Ramos (cell line): ENCODE measurements at regions not wholly inside any gene's neighbourhood (a gene's known extent, or its start where the extent isn't known, plus 50 kb on each side); places are given as distances from the start of the nearest gene placed in this dataset.

Source experiments
- in situ Hi-C: fragments of 300-500 bp; cut with MboI; formaldehyde crosslinking; loops from one replicate; pipeline ENCODE4 v1.14.3; 2022; ENCODE audit warnings: low sequenced_read_pairs; ENCODE audit not compliant: unreplicated experiment

- in situ Hi-C loops: loop anchor here (25.0 kb wide), 1 partner anchor 568 kb away; no protein-coding TSS in a partner anchor
These were observed 96.9 kb downstream of the SYNE3 start for GRCh38 chr14:95419569-95419968.

- in situ Hi-C loops: loop anchor here (25.0 kb wide), 1 partner anchor 568 kb away; no protein-coding TSS in a partner anchor
These were observed 97.6 kb downstream of the SYNE3 start for GRCh38 chr14:95418858-95419257.

- in situ Hi-C loops: loop anchor here (25.0 kb wide), 1 partner anchor 570 kb away; no protein-coding TSS in a partner anchor
These were observed 97.8 kb upstream of the CLMN start for GRCh38 chr14:95417492-95417891.

GRCh38 chr14:95415993-95416392 is 96.3 kb upstream of the CLMN start:
- in situ Hi-C loops: loop anchor here (25.0 kb wide), 1 partner anchor 571 kb away; no protein-coding TSS in a partner anchor

- in situ Hi-C loops: loop anchor here (25.0 kb wide), 1 partner anchor 574 kb away; no protein-coding TSS in a partner anchor
These were observed 93.8 kb upstream of the CLMN start for GRCh38 chr14:95413289-95414215.

- in situ Hi-C loops: loop anchor here (25.0 kb wide), 1 partner anchor 576 kb away; no protein-coding TSS in a partner anchor
These were observed 91.1 kb upstream of the CLMN start for GRCh38 chr14:95410838-95411237.

DNA sequence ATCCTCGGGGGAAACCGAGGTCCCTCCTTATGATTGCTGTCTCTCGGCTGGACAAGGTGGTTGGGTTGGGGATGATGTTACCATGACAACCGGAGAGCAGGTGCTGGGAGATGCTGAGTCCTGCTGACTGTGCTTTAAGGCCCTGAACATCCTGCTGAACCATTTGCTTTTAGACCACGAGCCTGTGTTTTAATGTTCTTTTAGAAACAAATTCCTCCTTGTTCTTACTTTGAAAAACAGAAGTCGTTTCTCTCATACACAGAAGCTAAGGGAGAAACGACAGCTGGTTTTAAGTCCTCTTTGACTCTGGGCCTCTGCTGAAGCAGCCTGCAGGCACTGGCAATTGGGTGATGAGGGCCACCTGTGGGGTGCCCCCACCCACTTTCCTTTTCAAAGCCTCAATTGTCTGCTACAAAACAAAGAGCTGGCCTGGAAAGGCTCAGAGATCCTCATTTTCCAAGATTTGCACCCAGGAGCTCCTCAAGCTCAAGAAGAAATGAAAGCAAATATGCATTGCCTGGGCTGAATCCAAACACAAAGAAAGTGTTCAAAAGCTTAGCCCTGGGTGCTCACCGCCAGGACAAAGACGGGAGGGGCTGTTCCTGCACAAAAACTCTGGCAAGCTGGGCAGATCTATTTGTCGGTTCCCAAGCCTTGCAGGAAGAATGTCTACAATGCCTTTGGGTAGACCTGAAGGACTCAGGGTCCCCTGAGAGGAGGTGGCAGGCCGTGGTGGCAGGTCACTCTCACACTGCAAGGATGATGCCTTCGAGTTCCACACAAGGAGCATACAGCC is 90.0 kb upstream of the CLMN start:
- in situ Hi-C loops: loop anchor here (25.0 kb wide), 1 partner anchor 578 kb away; no protein-coding TSS in a partner anchor

DNA sequence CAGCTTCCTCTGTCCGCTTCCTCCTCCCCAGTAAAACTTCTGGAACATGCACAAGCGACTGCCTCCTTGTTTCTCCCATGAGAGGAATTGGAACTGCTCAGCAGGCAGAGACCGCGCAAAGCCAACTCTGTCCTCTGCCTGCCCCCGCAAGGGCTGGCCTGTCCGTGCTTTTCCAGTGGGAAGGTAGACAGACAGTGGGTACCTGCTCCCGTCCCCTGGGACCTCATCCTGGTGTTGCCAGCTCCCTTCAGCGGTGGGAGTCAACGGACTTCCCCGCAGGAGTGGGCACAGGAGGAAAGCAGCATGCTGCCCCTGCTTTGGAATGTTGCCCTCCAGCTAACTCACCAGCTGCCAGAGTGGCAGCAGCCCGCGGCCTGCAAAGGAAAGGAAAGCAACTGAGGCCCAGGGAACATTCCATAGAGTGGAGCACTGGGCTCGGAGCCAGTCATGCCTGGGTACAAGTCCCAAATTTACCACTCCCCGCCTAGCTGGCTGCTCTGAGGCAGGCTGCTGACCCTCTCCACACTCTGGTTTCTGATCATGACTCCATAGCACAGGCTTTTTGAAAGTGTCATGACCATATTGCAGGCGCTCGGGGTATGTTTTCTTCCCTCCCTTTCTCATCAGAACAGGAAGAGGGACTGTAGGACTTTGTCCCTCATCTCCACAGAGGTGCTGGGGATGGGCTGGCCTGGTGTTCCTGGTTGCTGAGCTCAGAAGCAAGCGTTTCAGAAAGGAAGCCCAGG is 89.2 kb upstream of the CLMN start:
- in situ Hi-C loops: loop anchor here (25.0 kb wide), 1 partner anchor 578 kb away; no protein-coding TSS in a partner anchor

DNA sequence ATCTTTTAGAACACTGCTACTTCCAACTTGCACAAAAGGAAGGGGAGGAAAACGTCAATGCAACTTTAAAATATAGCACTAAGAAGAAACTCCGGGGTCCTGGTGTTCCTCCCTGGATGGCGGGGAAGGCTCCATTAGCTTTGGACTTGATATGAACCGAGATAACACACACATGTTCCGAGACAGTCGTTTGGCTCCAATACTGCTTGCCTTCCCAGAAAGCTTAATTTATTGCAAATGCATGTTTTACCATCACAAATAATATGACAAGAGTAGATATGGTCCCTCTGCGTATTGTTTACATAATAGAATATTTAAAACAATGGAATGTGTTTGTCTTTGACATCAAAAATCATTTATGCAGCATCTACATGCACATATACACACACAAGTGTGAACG is 87.6 kb upstream of the CLMN start:
- in situ Hi-C loops: loop anchor here (25.0 kb wide), 1 partner anchor 580 kb away; no protein-coding TSS in a partner anchor

- in situ Hi-C loops: loop anchor here (25.0 kb wide), 1 partner anchor 580 kb away; no protein-coding TSS in a partner anchor
These were observed 87.1 kb upstream of the CLMN start for GRCh38 chr14:95406756-95407277.

DNA sequence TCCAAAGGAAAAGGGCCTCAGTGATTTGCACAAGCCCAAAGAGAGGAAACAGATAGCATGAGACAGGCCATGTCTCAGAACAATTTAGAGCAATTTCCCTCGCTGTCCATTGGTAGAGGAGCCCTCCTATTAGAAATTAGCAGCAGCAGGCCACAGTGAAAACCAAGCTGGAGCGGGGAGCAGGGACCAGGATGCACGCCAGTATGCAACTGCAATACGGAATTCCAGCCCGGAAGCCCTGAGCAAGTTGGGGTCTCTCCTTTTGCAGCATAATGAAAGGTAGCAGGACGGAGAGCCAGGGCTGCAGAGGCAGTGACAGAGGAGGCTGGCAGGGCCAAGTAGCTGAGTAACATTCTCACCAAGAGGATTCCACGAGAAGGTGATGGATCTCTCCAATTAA is 84.9 kb upstream of the CLMN start:
- in situ Hi-C loops: loop anchor here (25.0 kb wide), 1 partner anchor 583 kb away; no protein-coding TSS in a partner anchor

DNA sequence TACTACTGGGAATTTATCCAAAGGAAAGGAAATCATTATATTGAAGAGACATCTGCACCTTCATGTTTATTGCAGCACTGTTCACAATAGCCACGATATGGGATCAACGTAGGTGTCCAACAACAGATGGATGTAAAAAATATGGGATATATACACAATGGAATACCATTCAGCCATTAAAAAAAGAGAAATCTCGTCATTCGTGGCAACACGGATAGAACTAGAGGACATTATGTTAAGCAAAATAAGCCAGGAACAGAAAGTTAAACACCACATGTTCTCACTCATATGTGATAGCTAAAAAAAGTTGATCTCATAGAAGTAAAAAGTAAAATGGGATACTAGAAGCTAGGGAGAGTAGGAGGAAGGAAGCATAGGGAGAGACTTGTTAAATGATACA is 82.9 kb upstream of the CLMN start:
- in situ Hi-C loops: loop anchor here (25.0 kb wide), 1 partner anchor 585 kb away; no protein-coding TSS in a partner anchor

GRCh38 chr14:95402176-95402575 is 82.5 kb upstream of the CLMN start:
- in situ Hi-C loops: loop anchor here (25.0 kb wide), 1 partner anchor 585 kb away; no protein-coding TSS in a partner anchor

- in situ Hi-C loops: no loop called here
These were observed 79.2 kb upstream of the CLMN start for GRCh38 chr14:95398630-95399547.

DNA sequence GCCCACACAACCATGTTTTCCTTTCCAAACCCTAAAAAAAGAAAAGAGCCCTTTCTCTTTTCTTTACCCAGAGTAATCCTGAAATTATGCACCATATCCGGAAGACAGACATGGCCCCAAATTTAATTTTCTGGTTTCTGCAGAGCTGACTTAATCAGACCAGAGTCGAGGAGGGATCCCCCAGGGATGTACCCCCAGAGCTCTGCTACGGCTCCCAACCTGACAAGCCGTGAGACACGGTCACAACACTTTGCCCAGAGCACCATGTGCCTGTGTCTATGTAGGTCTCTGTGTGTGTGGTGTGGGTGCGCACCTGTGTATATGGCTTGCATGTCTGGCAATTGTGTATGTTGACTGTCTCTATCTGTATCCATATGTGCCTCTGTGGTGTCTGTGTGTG is 77.6 kb upstream of the CLMN start:
- in situ Hi-C loops: no loop called here

DNA sequence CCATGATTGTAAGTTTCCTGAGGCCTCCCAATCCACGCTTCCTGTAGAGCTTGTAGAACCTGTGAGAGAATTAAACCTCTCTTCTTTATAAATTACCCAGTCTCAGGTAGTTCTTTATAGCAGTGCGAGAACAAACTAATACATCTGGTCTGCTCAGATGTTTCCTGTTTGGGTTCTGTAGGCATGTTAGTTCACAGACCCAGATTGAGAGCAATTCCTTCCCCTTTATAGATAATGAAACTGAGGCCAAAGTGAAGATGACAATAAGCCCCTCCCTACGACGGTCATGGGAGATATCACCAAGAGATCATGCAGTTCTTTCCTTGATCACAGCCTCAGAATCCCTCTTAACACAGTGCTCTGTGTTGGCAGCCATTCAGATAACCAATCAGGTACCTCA is 76.5 kb upstream of the CLMN start:
- in situ Hi-C loops: no loop called here

DNA sequence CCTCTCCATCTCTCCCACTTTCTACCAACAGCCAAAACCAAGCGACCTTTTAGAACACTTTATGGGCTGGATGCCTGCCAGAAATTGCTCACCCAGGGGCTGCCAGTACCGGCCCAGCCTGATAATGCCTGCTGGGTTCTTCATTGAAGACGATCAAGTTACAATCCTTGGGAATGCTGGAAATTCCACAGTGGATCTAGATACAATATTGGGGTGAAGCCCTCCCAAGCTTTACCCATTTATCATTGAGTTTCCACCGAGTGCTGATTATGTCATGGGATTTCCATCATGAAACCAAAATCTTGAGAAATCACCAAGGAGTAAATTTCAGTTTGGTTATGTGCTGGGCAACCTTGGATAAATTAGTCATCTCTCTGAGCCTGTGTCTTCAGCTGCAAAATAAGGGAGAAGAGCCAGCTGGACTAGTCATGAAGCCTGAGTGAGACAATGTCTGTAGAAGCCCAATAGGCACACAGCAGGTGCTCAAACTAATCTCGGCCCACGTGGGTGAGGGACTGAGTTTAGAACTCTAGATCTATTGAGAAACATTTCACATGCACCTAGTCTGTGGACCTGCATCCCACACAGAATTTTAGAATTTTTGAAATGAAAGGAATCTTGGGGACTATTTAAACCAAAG is 75.5 kb upstream of the CLMN start:
- in situ Hi-C loops: no loop called here
